ENCODE measurements at regions not wholly inside any gene's neighbourhood (a gene's known extent, or its start where the extent isn't known, plus 50 kb on each side); places are given as distances from the start of the nearest gene placed in this dataset.
"Not testable (repeated sequence)": the region's sequence is repeated elsewhere in the genome, so short reads cannot be mapped to it uniquely, and the experiment has no call there.

DNA sequence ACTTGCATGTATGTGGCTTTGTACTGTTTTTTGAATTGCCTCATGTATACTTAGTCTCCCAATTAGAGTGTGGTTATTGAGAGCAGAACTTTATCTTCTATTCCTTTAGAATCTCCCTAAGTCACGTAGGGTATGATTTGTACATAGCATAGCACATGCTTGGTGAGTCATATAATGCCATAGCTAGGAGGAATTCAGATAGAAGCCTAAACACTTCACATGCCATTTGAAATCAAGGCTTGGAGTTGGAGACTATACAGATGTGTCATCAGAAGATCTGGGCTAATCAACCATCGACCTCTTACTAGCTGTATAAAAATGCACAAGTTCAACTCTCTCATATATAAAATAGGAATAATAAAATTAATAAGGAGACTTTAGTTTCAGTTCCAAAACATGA lies 222.6 kb upstream of the ST6GAL2 start:
- Mint-ChIP-seq H3K36me3 (no peaks in the 10 kb centered on the region), H3K9me3 (peaks cover 8 to 12% of the 10 kb centered on the region in 2 donors), H3K27ac (no peak overlapping the region)
- ATAC-seq (no peak), DNase-seq (ENCODE audit: low spot score in 2 of 2) (no peak)

DNA sequence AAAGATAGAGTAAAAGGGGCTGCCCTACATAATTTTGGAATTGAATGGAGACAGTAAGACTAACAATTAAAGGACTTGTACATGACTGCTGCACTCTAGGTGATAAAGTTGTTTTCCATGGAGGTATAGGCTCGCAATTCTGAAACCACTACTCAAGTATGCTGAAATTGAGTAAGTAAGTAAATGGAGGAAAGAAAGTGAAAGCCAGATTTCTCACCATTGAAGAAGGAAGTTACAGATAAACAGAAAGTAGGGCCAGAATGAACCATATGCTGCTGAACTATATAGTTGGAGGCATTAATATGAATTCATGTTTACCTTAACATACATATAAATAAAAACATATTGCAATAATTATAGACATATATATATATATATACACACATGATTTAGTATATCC lies 225.7 kb upstream of the ST6GAL2 start:
- DNase-seq (ENCODE audit: low spot score in 2 of 2) (no peak), ATAC-seq (no peak)
- no peaks in the 10 kb centered on the region for H3K36me3 Mint-ChIP-seq
- no peak overlapping the region for H3K27ac Mint-ChIP-seq
- H3K9me3 Mint-ChIP-seq: peaks cover 0 to 4% of the 10 kb centered on the region in 2 donors

DNA sequence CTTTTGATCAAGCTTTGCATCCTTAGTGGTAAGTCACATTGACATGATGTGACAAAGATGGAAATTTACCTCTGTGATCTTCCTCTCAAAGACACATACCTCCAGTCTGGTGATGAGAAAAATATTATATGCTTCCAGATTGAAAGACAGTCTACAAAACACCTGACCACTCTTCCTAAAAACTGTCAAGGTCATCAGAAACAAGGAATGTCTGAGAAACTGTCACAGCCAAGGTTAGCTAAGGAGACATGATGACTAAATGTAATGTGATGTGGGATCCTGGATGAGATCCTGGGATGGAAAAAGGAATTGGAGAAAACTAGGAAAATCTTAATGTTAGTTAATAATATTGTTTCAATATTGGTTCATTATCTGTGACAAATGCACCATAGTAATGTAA lies 226.6 kb upstream of the ST6GAL2 start:
- DNase-seq (ENCODE audit: low spot score in 2 of 2): no peak
- no peaks in the 10 kb centered on the region for H3K36me3 Mint-ChIP-seq
- H3K9me3 Mint-ChIP-seq: peaks cover 0 to 4% of the 10 kb centered on the region in 2 donors
- no peak overlapping the region for H3K27ac Mint-ChIP-seq
- ATAC-seq: no peak

DNA sequence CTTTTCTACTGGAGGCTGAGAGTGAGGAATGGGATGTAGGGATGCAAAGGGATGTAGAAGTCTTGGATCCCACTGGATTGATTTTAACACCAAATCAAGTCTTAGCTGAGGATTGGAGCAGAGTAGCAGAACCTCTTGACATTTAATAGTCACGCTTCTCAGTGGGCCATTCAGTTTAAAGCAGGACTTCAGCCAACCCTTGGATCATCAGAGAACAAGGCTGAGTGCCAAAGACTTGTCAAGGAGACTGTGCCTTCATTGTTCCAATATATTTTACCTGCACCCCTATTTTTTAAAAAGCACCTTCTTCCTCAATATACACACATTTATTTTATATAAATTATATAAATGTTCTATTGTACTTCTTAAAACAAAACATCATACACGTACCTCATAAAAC lies 242.4 kb upstream of the ST6GAL2 start:
- H3K36me3 Mint-ChIP-seq: no peaks in the 10 kb centered on the region
- H3K27ac Mint-ChIP-seq: no peak overlapping the region
- no peak for ATAC-seq
- peaks cover 0 to 4% of the 10 kb centered on the region in 2 donors for H3K9me3 Mint-ChIP-seq
- no peak for DNase-seq (ENCODE audit: low spot score in 2 of 2)

DNA sequence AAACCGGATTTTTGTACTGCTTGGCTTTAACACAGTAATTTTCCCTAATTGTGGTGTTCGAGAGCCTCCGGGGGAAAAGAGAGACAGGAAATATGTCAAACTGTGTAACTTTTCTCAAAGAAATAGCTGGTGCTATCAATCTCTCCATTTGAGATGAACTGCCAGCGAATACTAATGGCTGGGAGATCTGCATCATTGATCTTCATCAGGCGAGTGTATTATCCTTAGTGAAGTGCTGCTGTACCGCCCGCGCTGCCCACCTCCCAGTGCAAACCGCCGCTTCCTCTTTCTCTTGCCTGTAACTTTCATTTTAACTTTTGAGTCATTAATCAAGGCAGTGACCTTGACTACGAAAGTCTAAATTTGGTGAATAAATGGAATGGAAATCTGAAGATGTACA lies 246.1 kb upstream of the ST6GAL2 start:
- no peaks in the 10 kb centered on the region for H3K9me3 Mint-ChIP-seq
- H3K27ac Mint-ChIP-seq: no peak overlapping the region
- H3K36me3 Mint-ChIP-seq: no peaks in the 10 kb centered on the region
- DNase-seq (ENCODE audit: low spot score in 2 of 2) (no peak), ATAC-seq (no peak)

DNA sequence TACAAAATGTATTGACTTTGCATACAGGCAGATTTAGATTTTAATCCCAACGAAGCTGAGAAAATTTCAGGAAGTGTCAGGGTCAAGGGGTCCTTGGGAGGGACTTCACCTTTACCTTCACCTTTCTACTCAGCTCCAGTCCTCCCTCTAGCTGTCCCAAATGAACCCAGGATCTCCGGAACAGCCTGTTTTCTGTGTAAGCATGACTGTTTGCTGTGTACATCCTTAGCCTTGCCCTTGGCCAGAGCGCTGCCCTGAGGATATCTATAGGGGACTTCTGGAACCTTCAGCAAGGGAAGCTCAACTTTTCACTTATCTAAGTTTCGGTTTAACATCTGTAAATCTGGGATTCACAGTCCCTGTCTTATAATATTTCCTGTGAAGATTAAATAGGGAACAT lies 246.8 kb upstream of the ST6GAL2 start:
- no peak for DNase-seq (ENCODE audit: low spot score in 2 of 2)
- Mint-ChIP-seq H3K27ac (no peak overlapping the region), H3K9me3 (no peaks in the 10 kb centered on the region), H3K36me3 (no peaks in the 10 kb centered on the region)
- ATAC-seq: no peak

DNA sequence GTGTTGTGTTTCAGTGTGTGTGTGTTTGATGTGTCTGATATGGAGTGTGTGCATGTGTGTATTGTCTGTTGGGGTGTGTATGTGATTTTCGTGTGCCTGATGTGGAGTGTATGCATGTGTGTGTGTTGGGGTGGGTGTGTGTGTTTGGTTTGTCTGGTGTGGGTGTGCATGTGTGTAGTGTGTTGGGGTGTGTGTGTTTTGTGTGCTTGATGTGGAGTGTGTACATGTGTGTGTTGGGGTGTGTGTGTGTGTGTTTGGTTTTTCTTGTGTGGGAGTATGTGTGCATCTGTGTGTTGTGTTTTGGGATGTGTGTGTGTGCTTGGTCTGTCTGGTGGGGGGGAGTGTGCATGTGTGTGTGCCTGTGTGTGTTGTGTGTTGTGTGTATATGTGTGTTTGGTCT lies 247.4 kb upstream of the ST6GAL2 start:
- H3K9me3 Mint-ChIP-seq: no peaks in the 10 kb centered on the region
- H3K27ac Mint-ChIP-seq: no peak overlapping the region
- ATAC-seq (no peak), DNase-seq (ENCODE audit: low spot score in 2 of 2) (no peak)
- no peaks in the 10 kb centered on the region for H3K36me3 Mint-ChIP-seq

DNA sequence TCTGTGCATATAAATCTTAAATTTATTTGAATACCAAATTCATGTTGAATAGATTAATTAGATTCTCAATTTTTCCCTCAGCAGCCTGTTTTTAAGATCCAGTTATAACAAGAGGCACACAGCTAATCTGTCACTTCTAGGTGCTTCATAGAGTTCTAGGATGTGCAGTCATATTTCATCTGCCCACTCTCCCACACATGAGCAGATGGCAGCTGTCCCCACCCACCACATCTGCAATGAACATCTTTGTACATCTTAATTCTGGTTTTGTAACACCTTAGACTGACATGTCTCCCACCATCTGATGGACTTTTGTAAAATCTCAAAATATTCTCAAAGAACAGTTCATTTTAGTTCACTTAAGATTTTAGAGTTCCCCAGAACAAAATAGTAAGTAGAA lies 250.8 kb upstream of the ST6GAL2 start:
- DNase-seq (ENCODE audit: low spot score in 2 of 2): no peak
- Mint-ChIP-seq H3K27ac (no peak overlapping the region), H3K36me3 (no peaks in the 10 kb centered on the region)

DNA sequence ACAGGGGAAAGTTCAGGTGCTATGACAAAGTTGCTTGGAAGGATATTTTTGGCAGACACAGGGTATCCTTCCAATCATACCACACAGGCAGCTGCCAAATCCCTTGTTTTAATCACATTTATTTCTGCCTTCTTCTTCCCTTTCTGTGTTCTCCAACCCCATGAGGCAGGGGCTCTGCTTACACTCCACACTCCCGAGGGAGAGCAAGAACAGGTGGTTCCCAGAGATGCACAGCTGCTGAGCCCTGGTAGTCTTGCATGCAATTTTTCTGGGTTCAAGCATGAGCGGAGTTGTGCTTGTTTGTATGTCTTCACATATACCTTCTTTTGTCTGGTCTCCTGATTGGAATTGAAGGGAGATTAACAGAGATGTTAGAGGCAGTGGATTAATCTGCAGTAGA lies 251.7 kb upstream of the ST6GAL2 start:
- H3K27ac Mint-ChIP-seq: no peak overlapping the region
- ATAC-seq: no peak
- DNase-seq (ENCODE audit: low spot score in 2 of 2): no peak
- peaks cover 0 to 9% of the 10 kb centered on the region in 2 donors for H3K9me3 Mint-ChIP-seq
- H3K36me3 Mint-ChIP-seq: peaks cover 0 to 5% of the 10 kb centered on the region in 2 donors

More for the DNA sequence above, 250.8 kb upstream of the ST6GAL2 start:
- ATAC-seq: no peak
- H3K9me3 Mint-ChIP-seq: peaks cover 0 to 4% of the 10 kb centered on the region in 2 donors

DNA sequence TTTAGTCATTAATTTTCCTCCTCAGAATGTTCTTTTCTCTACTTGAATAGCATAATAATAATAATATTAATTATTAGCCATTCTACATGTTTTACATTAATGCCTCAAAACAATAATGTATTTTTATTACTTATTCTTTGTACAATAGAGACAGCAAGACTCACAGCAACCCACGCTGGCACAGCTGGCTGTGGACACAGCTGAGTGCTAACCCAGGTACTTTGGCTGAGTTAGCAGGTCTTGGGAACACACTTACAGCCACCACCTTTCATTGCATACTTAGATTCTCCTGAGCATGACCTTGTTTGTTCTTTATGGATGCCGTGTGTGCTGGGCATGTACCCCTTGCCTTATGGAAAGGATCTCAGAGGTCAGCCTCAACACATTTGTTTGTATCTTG lies 260.2 kb upstream of the ST6GAL2 start:
- no peak for ATAC-seq
- no peak for DNase-seq (ENCODE audit: low spot score in 2 of 2)
- Mint-ChIP-seq H3K36me3 (peaks cover 0 to 5% of the 10 kb centered on the region in 2 donors), H3K9me3 (peaks cover 6 to 12% of the 10 kb centered on the region in 2 donors), H3K27ac (no peak overlapping the region)

DNA sequence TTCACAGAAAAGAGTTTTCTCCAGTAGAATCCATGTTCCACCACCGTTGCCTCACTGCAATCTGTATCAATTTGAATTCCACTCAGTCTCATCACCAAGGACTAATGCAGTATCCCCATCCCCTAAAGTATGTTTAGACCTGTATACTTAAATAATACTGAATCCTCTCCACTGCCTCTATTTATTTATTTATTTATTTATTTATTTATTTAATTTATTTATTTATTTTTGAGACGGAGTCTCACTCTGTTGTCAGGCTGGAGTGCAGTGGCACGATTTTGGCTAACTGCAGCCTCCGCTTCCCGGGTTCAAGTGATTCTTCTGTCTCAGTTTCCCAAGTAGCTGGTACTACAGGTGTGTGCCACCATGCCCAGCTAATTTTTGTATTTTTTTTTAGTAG lies 260.7 kb upstream of the ST6GAL2 start:
- not testable (repeated sequence) for H3K36me3 Mint-ChIP-seq; H3K27ac Mint-ChIP-seq; ATAC-seq; DNase-seq (ENCODE audit: low spot score in 2 of 2)
- H3K9me3 Mint-ChIP-seq: peaks cover 6 to 12% of the 10 kb centered on the region in 2 donors

DNA sequence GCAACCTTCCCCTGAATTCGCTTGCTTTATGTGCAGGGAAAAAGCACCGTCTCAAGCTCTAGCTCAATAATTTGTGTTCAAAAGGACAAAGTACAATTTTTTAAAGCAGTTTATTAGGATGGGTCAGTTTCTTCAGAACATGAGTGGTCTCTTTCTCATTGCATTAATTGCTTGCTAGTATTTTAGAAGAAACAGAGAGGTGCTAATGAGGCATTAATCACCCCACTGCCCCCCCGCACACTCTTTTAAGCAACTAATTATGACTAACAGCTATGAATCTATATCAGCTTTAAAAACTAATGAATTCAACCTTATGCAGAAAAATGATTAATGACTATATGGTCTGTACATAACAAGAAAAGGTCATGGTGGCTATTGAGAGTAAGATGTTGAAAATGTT lies 262.1 kb upstream of the ST6GAL2 start:
- ATAC-seq: no peak
- Mint-ChIP-seq H3K9me3 (peaks cover 6 to 7% of the 10 kb centered on the region in 2 donors), H3K27ac (no peak overlapping the region), H3K36me3 (no peaks in the 10 kb centered on the region)
- DNase-seq (ENCODE audit: low spot score in 2 of 2): no peak

DNA sequence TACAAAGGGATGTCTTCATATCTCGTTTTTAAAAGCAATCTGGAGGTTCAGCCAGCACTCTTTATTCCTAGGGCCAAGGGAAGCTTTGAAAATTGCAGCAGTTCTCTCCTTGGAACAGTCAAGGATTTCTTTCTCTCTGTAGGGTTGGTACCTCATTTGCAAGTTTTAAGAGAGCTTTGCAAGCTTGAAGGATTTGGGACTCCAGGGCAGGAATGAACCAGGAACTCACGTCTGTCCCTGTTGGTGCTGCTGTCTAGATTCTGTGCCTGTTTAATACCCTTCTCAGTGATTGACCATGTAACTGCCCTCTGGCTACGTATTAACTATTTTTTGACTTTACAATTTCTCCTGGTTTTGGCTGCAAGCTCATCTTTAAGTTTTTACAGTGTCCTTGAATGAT lies 262.5 kb upstream of the ST6GAL2 start:
- H3K9me3 Mint-ChIP-seq: peaks cover 6 to 7% of the 10 kb centered on the region in 2 donors
- H3K27ac Mint-ChIP-seq: no peak overlapping the region
- no peaks in the 10 kb centered on the region for H3K36me3 Mint-ChIP-seq
- no peak for ATAC-seq
- no peak for DNase-seq (ENCODE audit: low spot score in 2 of 2)

DNA sequence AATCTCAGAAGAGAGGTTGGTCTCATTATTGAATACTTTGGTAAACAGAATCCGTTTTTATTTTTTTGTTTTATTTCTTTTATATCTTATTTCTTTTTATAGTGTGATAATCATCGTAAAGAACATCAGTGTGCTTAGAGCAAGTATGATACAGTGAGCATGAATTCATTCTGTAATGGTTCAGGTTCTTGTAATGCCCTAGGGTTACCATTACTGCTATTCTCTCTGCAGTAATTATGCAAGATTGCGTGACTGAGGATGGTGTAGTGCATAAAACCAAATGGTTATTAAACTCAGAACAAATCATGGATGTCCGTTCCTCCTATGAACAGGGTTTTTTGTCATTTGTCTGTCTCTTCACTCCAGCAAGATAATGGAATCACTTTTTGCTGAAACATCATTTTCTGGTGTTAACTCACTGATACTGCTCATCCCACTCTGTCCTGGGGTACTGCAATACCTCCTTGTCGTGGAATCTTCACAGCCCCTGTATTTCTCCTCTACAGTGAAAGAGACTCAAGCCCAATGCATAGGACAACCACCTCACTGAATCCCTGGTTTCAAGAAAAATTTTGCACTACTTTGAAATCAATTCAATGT lies 274.8 kb upstream of the ST6GAL2 start:
- ATAC-seq: no peak
- no peak overlapping the region for H3K27ac Mint-ChIP-seq
- DNase-seq (ENCODE audit: low spot score in 2 of 2): no peak
- peaks cover 7 to 18% of the 10 kb centered on the region in 2 donors for H3K9me3 Mint-ChIP-seq
- no peaks in the 10 kb centered on the region for H3K36me3 Mint-ChIP-seq

DNA sequence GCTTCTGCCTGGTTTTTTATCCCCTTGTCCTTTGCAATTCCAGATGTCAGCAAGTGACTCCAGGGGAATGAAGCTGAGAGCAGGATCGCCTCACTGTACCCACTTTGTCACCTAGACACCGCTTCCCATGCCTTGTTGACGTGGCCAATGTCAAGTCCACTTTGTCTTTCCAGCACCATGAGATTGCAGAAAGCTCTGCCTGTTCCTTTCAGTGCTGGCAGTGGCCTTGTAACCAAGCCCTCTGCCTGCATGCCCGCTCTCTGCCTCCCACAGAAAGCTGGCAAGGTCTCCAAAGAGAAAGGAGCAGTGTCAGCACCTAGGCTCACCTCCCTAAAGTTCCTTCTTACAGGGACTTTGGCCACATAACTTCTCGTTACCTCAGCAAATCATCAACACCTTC lies 282.2 kb upstream of the ST6GAL2 start:
- ATAC-seq: no peak
- Mint-ChIP-seq H3K36me3 (no peaks in the 10 kb centered on the region), H3K27ac (no peak overlapping the region), H3K9me3 (peaks cover 6 to 13% of the 10 kb centered on the region in 2 donors)
- no peak for DNase-seq (ENCODE audit: low spot score in 2 of 2)

DNA sequence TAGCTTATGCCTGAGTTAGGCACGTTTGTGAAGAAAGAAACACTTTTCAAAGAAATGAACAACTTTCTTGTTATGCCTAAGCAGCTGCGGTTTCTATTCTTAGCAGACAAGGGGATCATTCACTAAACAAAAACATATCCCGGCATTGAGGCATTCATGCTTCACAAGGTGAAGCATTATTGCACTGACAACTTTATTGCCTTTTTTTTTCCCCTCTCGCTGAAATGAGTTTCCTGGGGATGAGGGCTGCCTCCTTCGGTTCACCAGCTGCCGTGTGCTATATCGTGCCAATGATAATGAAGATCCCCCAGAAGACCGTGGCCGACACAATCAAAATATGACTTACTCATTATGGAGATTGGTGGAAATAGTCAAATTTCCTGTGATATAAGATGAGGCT lies 288.2 kb upstream of the ST6GAL2 start:
- no peak for DNase-seq (ENCODE audit: low spot score in 2 of 2)
- Mint-ChIP-seq H3K36me3 (no peaks in the 10 kb centered on the region), H3K27ac (no peak overlapping the region), H3K9me3 (peaks cover 0 to 4% of the 10 kb centered on the region in 2 donors)
- no peak for ATAC-seq

DNA sequence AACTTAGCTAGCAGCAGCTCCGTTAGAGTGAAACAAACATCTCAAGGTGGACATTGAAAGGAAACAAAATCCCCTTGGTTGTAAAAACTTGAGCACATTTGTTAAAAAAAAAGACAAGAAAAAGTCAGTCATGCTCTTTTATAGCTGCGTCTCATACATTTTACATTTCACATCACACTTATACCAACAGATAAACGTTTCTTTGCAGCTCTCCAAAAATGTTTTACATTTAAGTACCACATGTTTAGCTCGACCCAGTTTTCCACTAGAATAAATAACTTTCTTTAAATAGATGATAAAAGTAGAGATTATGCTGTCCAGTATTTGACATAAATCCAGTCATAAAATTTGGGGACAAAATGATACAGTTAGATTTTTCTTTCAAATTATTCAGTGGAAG lies 297.0 kb upstream of the ST6GAL2 start:
- DNase-seq (ENCODE audit: low spot score in 2 of 2): no peak
- no peaks in the 10 kb centered on the region for H3K36me3 Mint-ChIP-seq
- H3K27ac Mint-ChIP-seq: no peak overlapping the region
- ATAC-seq: no peak
- peaks cover 6 to 10% of the 10 kb centered on the region in 2 donors for H3K9me3 Mint-ChIP-seq

DNA sequence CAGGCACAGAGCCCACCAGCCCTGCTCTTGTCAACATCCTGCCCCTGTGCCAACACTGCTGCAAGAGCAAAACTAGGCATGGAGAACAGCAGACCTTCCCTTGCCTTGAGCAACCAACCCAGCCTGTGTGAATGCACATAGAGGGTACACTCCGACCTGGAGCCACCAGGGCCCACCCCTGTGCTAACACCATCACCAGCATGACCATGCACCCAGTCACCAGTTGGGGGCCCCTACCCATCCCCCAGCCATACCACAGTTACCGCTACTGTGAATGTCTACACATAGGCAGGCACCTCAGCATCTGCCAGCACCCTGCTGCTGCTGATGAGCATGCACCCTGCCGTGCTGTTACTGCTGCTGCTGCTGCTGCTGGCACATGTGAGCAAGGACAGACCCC lies 301.9 kb upstream of the ST6GAL2 start:
- no peak for ATAC-seq
- H3K36me3 Mint-ChIP-seq: no peaks in the 10 kb centered on the region
- no peak for DNase-seq (ENCODE audit: low spot score in 2 of 2)
- peak overlapping the region in 1 of 2 donors; percentile 50 for H3K27ac Mint-ChIP-seq
- H3K9me3 Mint-ChIP-seq: peaks cover 12 to 16% of the 10 kb centered on the region in 2 donors

DNA sequence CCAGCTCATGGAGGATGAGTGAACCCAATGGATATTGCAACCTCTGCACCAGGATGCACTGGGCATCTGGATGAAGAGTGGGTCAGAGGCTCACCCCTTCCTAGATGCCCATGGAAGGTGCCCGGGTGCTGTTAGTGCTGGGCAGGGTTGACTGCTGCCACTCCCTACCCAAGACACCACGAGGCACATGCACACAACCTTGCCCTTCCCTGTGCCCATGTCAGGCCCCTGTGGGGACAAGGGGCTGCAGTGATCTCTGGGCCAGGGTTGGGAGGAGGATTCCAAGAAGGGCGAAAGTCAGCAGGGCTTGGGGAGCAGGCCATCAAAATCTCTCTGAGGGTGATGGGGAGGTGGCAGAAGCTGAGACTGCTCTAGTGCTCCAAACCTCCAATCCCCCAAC lies 309.7 kb upstream of the ST6GAL2 start:
- no peak overlapping the region for H3K27ac Mint-ChIP-seq
- DNase-seq (ENCODE audit: low spot score in 2 of 2): no peak
- no peak for ATAC-seq

More for the DNA sequence above, 309.7 kb upstream of the ST6GAL2 start:
- no peaks in the 10 kb centered on the region for H3K36me3 Mint-ChIP-seq
- H3K9me3 Mint-ChIP-seq: peaks cover 5% of the 10 kb centered on the region in 2 donors
